GM18951 (cell line): ENCODE measurements at regions not wholly inside any gene's neighbourhood (a gene's known extent, or its start where the extent isn't known, plus 50 kb on each side); places are given as distances from the start of the nearest gene placed in this dataset.

Source experiments
- POLR2A ChIP-seq: IDR thresholded peaks from 4 replicates; pipeline ENCODE4 v1.6.1; 2011; ENCODE audit warnings: mild to moderate bottlenecking; ENCODE audit not compliant: insufficient read length, insufficient read depth; ENCODE audit errors: extremely low read depth
- in situ Hi-C: fragments of 300-500 bp; cut with MboI; formaldehyde crosslinking; loops from one replicate; pipeline ENCODE4 v1.12.0; 2022; ENCODE audit warnings: low sequenced_read_pairs, mixed read lengths, inconsistent platforms; ENCODE audit not compliant: unreplicated experiment

- TF ChIP-seq POLR2A = no peak
- in situ Hi-C loops = no loop called here
These were observed 194.7 kb downstream of the SQOR start for GRCh38 chr15:45829336-45830153.

GRCh38 chr15:45831787-45832186 lies 197.0 kb downstream of the SQOR start:
- no peak for TF ChIP-seq POLR2A
- in situ Hi-C loops = no loop called here

GRCh38 chr15:45834622-45835021 lies 199.8 kb downstream of the SQOR start:
- TF ChIP-seq POLR2A = no peak
- in situ Hi-C loops = no loop called here

GRCh38 chr15:45842151-45842550 lies 207.3 kb downstream of the SQOR start:
- TF ChIP-seq POLR2A = no peak
- in situ Hi-C loops = no loop called here

GRCh38 chr15:45847645-45848044 lies 212.8 kb downstream of the SQOR start:
- in situ Hi-C loops = no loop called here

GRCh38 chr15:45849136-45849535 lies 214.3 kb downstream of the SQOR start:
- in situ Hi-C loops = no loop called here
- TF ChIP-seq POLR2A = no peak

More at GRCh38 chr15:45847645-45848044, 212.8 kb downstream of the SQOR start:
- TF ChIP-seq POLR2A = no peak

- in situ Hi-C loops = no loop called here
- TF ChIP-seq POLR2A = no peak
These were observed 219.8 kb downstream of the SQOR start for GRCh38 chr15:45854455-45855202.

- TF ChIP-seq POLR2A = no peak
- in situ Hi-C loops = no loop called here
These were observed 220.5 kb downstream of the SQOR start for GRCh38 chr15:45855210-45855906.

GRCh38 chr15:45855907-45856579 lies 221.2 kb downstream of the SQOR start:
- in situ Hi-C loops = no loop called here
- no peak for TF ChIP-seq POLR2A

- in situ Hi-C loops = no loop called here
- no peak for TF ChIP-seq POLR2A
These were observed 222.5 kb downstream of the SQOR start for GRCh38 chr15:45857291-45857690.

- no peak for TF ChIP-seq POLR2A
- in situ Hi-C loops = no loop called here
These were observed 223.7 kb downstream of the SQOR start for GRCh38 chr15:45858491-45858890.

- in situ Hi-C loops = no loop called here
- TF ChIP-seq POLR2A = no peak
These were observed 227.2 kb downstream of the SQOR start for GRCh38 chr15:45862034-45862433.
